Trophoblast cell (in vitro differentiated cells and primary cell): ENCODE measurements at regions not wholly inside any gene's neighbourhood (a gene's known extent, or its start where the extent isn't known, plus 50 kb on each side); places are given as distances from the start of the nearest gene placed in this dataset.

Experiments used
- DNase-seq, 2 donors: peaks; one replicate each; pipeline ENCODE4 v3.0.0-alpha.2; 2016
- H2AFZ ChIP-seq: 2 replicates; pipeline ENCODE4 v1.6.1; 2013; ENCODE audit warnings: low read length, moderate library complexity, mild to moderate bottlenecking; ENCODE audit not compliant: insufficient read depth, poor library complexity
- H2AK5ac ChIP-seq: 2 replicates; pipeline ENCODE4 v1.6.1; 2013; ENCODE audit warnings: mild to moderate bottlenecking, low read length
- H2BK120ac ChIP-seq: 2 replicates; pipeline ENCODE4 v1.6.1; 2013; ENCODE audit warnings: low read length, mild to moderate bottlenecking, moderate library complexity; ENCODE audit not compliant: insufficient read depth, poor library complexity
- H2BK12ac ChIP-seq: 2 replicates; pipeline ENCODE4 v1.6.1; 2013; ENCODE audit warnings: mild to moderate bottlenecking, low read length, moderate library complexity
- H2BK5ac ChIP-seq: 2 replicates; pipeline ENCODE4 v1.6.1; 2013; ENCODE audit warnings: low read length, low read depth, moderate library complexity, mild to moderate bottlenecking; ENCODE audit not compliant: poor library complexity
- H3K14ac ChIP-seq: 2 replicates; pipeline ENCODE4 v1.6.1; 2013; ENCODE audit warnings: mild to moderate bottlenecking, low read length
- H3K18ac ChIP-seq: 2 replicates; pipeline ENCODE4 v1.6.1; 2013; ENCODE audit warnings: mild to moderate bottlenecking, low read length
- H3K23ac ChIP-seq: 2 replicates; pipeline ENCODE4 v1.6.1; 2013; ENCODE audit warnings: low read length
- H3K27ac ChIP-seq: 2 replicates; pipeline ENCODE4 v1.5.1; 2013; ENCODE audit warnings: low read depth, mild to moderate bottlenecking, inconsistent platforms, low read length, moderate library complexity
- H3K27me3 ChIP-seq: 2 replicates; pipeline ENCODE4 v1.6.1; 2013; ENCODE audit warnings: inconsistent platforms, mild to moderate bottlenecking, low read length, moderate library complexity; ENCODE audit not compliant: insufficient read depth
- H3K36me3 ChIP-seq, 2 experiments: 1 replicate in 1 of 2; 2 replicates in 1 of 2; pipeline ENCODE4 v1.6.1; 2013; ENCODE audit warnings: low read length in 2 of 2, mild to moderate bottlenecking in 2 of 2, moderate library complexity in 1 of 2; ENCODE audit not compliant: insufficient read depth in 2 of 2, control insufficient read depth in 1 of 2
- H3K4ac ChIP-seq: 2 replicates; pipeline ENCODE4 v1.6.1; 2013; ENCODE audit warnings: low read depth, mild to moderate bottlenecking, low read length, moderate library complexity
- H3K4me1 ChIP-seq, 2 experiments: 1 replicate in 1 of 2; 2 replicates in 1 of 2; pipeline ENCODE4 v1.6.1; 2013; ENCODE audit warnings: low read length in 2 of 2, mild to moderate bottlenecking in 2 of 2, moderate library complexity in 1 of 2; ENCODE audit not compliant: insufficient read depth in 2 of 2, control insufficient read depth in 1 of 2
- H3K4me2 ChIP-seq: 2 replicates; pipeline ENCODE4 v1.6.1; 2013; ENCODE audit warnings: inconsistent platforms, mild to moderate bottlenecking, low read length, moderate library complexity
- H3K4me3 ChIP-seq: 2 replicates; pipeline ENCODE4 v1.5.1; 2013; ENCODE audit warnings: mild to moderate bottlenecking, low read depth, low read length, inconsistent platforms
- H3K79me1 ChIP-seq: one replicate; pipeline ENCODE4 v1.6.1; 2013; ENCODE audit warnings: low read length
- H3K79me2 ChIP-seq: 2 replicates; pipeline ENCODE4 v1.6.1; 2013; ENCODE audit warnings: low read length, mild to moderate bottlenecking; ENCODE audit not compliant: control insufficient read depth, insufficient read depth, poor library complexity
- H3K9ac ChIP-seq: 2 replicates; pipeline ENCODE4 v1.6.1; 2013; ENCODE audit warnings: mild to moderate bottlenecking, low read length
- H3K9me3 ChIP-seq: 2 replicates; pipeline ENCODE4 v1.6.1; 2013; ENCODE audit warnings: low read depth, mild to moderate bottlenecking, control low read depth, inconsistent platforms, low read length; ENCODE audit not compliant: insufficient read depth
- H4K12ac ChIP-seq: 2 replicates; pipeline ENCODE4 v1.6.1; 2013; ENCODE audit warnings: low read depth, mild to moderate bottlenecking, low read length, moderate library complexity
- H4K8ac ChIP-seq: 2 replicates; pipeline ENCODE4 v1.6.1; 2013; ENCODE audit warnings: low read depth, mild to moderate bottlenecking, low read length, moderate library complexity
- H4K91ac ChIP-seq: one replicate; pipeline ENCODE4 v1.6.1; 2013; ENCODE audit warnings: low read depth, mild to moderate bottlenecking, low read length, moderate library complexity
- WGBS: extraction: QIAGEN DNeasy Blood & Tissue Kit; methylation state at CpG from one replicate; pipeline ENCODE4 v1.1.7; 2013; ENCODE audit warnings: missing lambda C conversion rate; ENCODE audit not compliant: insufficient read length, insufficient coverage; ENCODE audit errors: extremely low coverage; 5-methylcytosine and 5-hydroxymethylcytosine counted together

GRCh38 chr4:3351997-3352396, 59.2 kb downstream of the RGS12 start:
- no peaks in the 10 kb centered on the region for H3K9me3 ChIP-seq
- no peaks in the 10 kb centered on the region for H3K36me3 ChIP-seq
- H3K79me1 ChIP-seq: no peaks in the 10 kb centered on the region
- H3K14ac ChIP-seq: no peak overlapping the region
- WGBS: no CpG with 5 or more reads among the region's 3 CpGs
- no peak overlapping the region for H2AFZ ChIP-seq
- H3K4ac ChIP-seq: no peak overlapping the region
- no peak overlapping the region for H2BK5ac ChIP-seq
- no peaks in the 10 kb centered on the region for H3K79me2 ChIP-seq
- H3K9ac ChIP-seq: no peak overlapping the region
- H3K4me3 ChIP-seq: no peak overlapping the region
- no peak overlapping the region for H2BK120ac ChIP-seq
- H2BK12ac ChIP-seq: no peak overlapping the region
- H3K18ac ChIP-seq: no peak overlapping the region
- no peaks in the 10 kb centered on the region for H3K27me3 ChIP-seq
- H3K4me1 ChIP-seq: no peaks in the 10 kb centered on the region
- DNase-seq: no peak
- H3K23ac ChIP-seq: no peak overlapping the region
- H4K91ac ChIP-seq: no peak overlapping the region
- H3K4me2 ChIP-seq: no peak overlapping the region
- H3K27ac ChIP-seq: no peak overlapping the region
- no peak overlapping the region for H4K12ac ChIP-seq
- no peak overlapping the region for H2AK5ac ChIP-seq
- no peak overlapping the region for H4K8ac ChIP-seq

GRCh38 chr4:3352505-3352904, 59.7 kb downstream of the RGS12 start:
- Histone ChIP-seq H3K18ac (no peak overlapping the region), H3K9ac (no peak overlapping the region), H3K4me2 (no peak overlapping the region), H3K14ac (no peak overlapping the region), H3K9me3 (no peaks in the 10 kb centered on the region), H3K27ac (no peak overlapping the region), H3K79me1 (no peaks in the 10 kb centered on the region), H3K4ac (no peak overlapping the region), H2BK5ac (no peak overlapping the region), H2BK12ac (no peak overlapping the region), H3K36me3 (no peaks in the 10 kb centered on the region), H4K91ac (no peak overlapping the region), H3K27me3 (no peaks in the 10 kb centered on the region), H4K8ac (no peak overlapping the region), H3K23ac (no peak overlapping the region), H3K79me2 (no peaks in the 10 kb centered on the region), H3K4me3 (no peak overlapping the region), H3K4me1 (no peaks in the 10 kb centered on the region), H4K12ac (no peak overlapping the region), H2AFZ (no peak overlapping the region), H2BK120ac (no peak overlapping the region), H2AK5ac (no peak overlapping the region)
- DNase-seq: no peak
- no CpG with 5 or more reads among the region's 5 CpGs for WGBS

GRCh38 chr4:3352941-3353594, 60.2 kb downstream of the RGS12 start:
- no peak overlapping the region for H3K4ac ChIP-seq
- no peaks in the 10 kb centered on the region for H3K36me3 ChIP-seq
- no peak overlapping the region for H2AFZ ChIP-seq
- H3K27me3 ChIP-seq: no peaks in the 10 kb centered on the region
- H3K4me3 ChIP-seq: no peak overlapping the region
- no peak overlapping the region for H3K23ac ChIP-seq
- no peaks in the 10 kb centered on the region for H3K79me1 ChIP-seq
- no peak overlapping the region for H2BK5ac ChIP-seq
- DNase-seq: no peak
- no peak overlapping the region for H4K12ac ChIP-seq
- H4K8ac ChIP-seq: no peak overlapping the region
- H3K27ac ChIP-seq: no peak overlapping the region
- no peaks in the 10 kb centered on the region for H3K4me1 ChIP-seq
- no CpG with 5 or more reads among the region's 14 CpGs for WGBS
- H3K14ac ChIP-seq: no peak overlapping the region
- H3K9ac ChIP-seq: no peak overlapping the region
- no peak overlapping the region for H3K4me2 ChIP-seq
- no peak overlapping the region for H3K18ac ChIP-seq
- H3K9me3 ChIP-seq: no peaks in the 10 kb centered on the region
- H2BK12ac ChIP-seq: no peak overlapping the region
- no peak overlapping the region for H2BK120ac ChIP-seq
- H2AK5ac ChIP-seq: no peak overlapping the region
- H3K79me2 ChIP-seq: no peaks in the 10 kb centered on the region
- H4K91ac ChIP-seq: no peak overlapping the region

GRCh38 chr4:3353752-3354454, 61.1 kb downstream of the RGS12 start:
- no peak overlapping the region for H3K4me3 ChIP-seq
- no peak overlapping the region for H3K23ac ChIP-seq
- H3K79me2 ChIP-seq: no peaks in the 10 kb centered on the region
- no peaks in the 10 kb centered on the region for H3K36me3 ChIP-seq
- H2AFZ ChIP-seq: no peak overlapping the region
- H2BK5ac ChIP-seq: no peak overlapping the region
- H2BK12ac ChIP-seq: no peak overlapping the region
- no peaks in the 10 kb centered on the region for H3K27me3 ChIP-seq
- no peak overlapping the region for H2BK120ac ChIP-seq
- no peak overlapping the region for H3K4ac ChIP-seq
- no peaks in the 10 kb centered on the region for H3K79me1 ChIP-seq
- no peak overlapping the region for H3K4me2 ChIP-seq
- H4K12ac ChIP-seq: no peak overlapping the region
- no peak for DNase-seq
- H3K9ac ChIP-seq: no peak overlapping the region
- H3K18ac ChIP-seq: no peak overlapping the region
- no peak overlapping the region for H3K14ac ChIP-seq
- no CpG with 5 or more reads among the region's 4 CpGs for WGBS
- H4K8ac ChIP-seq: no peak overlapping the region
- H4K91ac ChIP-seq: no peak overlapping the region
- no peak overlapping the region for H2AK5ac ChIP-seq
- no peak overlapping the region for H3K27ac ChIP-seq
- H3K4me1 ChIP-seq: no peaks in the 10 kb centered on the region
- H3K9me3 ChIP-seq: no peaks in the 10 kb centered on the region
